A549 (cell line): ENCODE measurements at regions not wholly inside any gene's neighbourhood (a gene's known extent, or its start where the extent isn't known, plus 50 kb on each side); places are given as distances from the start of the nearest gene placed in this dataset.

Experiments used
- CTCF ChIP-seq: fragments of >200 bp; sonication (Bioruptor Twin); formaldehyde crosslinking; IDR thresholded peaks from 3 replicates; pipeline ENCODE4 v1.5.1; 2016
- EP300 ChIP-seq, 2 experiments: fragments of >200 bp; sonication (Bioruptor Twin); formaldehyde crosslinking; IDR thresholded peaks; 2 replicates in 1 of 2; 3 replicates in 1 of 2; pipeline ENCODE4 v1.6.1; 2016 to 2017
- MAZ ChIP-seq: fragments of 150-350 bp; IDR thresholded peaks from 2 replicates; pipeline ENCODE4 v1.6.1; 2014; ENCODE audit warnings: antibody characterized with exemption, low read depth, low read length, borderline replicate concordance
- POLR2A ChIP-seq: IDR thresholded peaks from 2 replicates; pipeline ENCODE4 v1.6.1; 2012; ENCODE audit warnings: mild to moderate bottlenecking, low read length
- REST ChIP-seq: fragments of 200-600 bp; sonication (generic); IDR thresholded peaks from 2 replicates; pipeline ENCODE4 v1.6.1; 2016; ENCODE audit warnings: antibody characterized with exemption, mild to moderate bottlenecking, moderate library complexity
- SMC3 ChIP-seq: fragments of >200 bp; sonication (Bioruptor Twin); formaldehyde crosslinking; IDR thresholded peaks from 3 replicates; pipeline ENCODE4 v1.6.1; 2018; ENCODE audit warnings: inconsistent platforms
- USF2 ChIP-seq: fragments of 450-650 bp; IDR thresholded peaks from 2 replicates; pipeline ENCODE4 v1.6.1; 2014; ENCODE audit warnings: antibody characterized with exemption

- TF ChIP-seq EP300 (IDR thresholded peaks at IDR 0.05), result no peak
- TF ChIP-seq MAZ, result no peak
- no peak for TF ChIP-seq CTCF
- no peak for TF ChIP-seq USF2
- no peak for TF ChIP-seq POLR2A
- no peak for TF ChIP-seq REST
- no peak for TF ChIP-seq SMC3
Measured at GRCh38 chr11:11125618-11126017, 227.4 kb downstream of the CSNK2A3 start.
